HepG2 (cell line): ENCODE measurements at regions not wholly inside any gene's neighbourhood (a gene's known extent, or its start where the extent isn't known, plus 50 kb on each side); places are given as distances from the start of the nearest gene placed in this dataset.

Source experiments
- GFI1 ChIP-seq: sonication (generic); formaldehyde crosslinking; IDR thresholded peaks from 2 replicates; pipeline ENCODE4 v1.5.0; 2020; ENCODE audit warnings: missing genetic modification reagents, mild to moderate bottlenecking, borderline replicate concordance
- HNRNPK ChIP-seq: fragments of 200-400 bp; formaldehyde crosslinking; IDR thresholded peaks from 2 replicates; pipeline ENCODE4 v1.6.1; 2018; ENCODE audit warnings: low read length, low read depth, moderate library complexity, mild to moderate bottlenecking; ENCODE audit not compliant: poor library complexity, severe bottlenecking
- MED1 ChIP-seq: sonication (generic); formaldehyde crosslinking; IDR thresholded peaks from 2 replicates; pipeline ENCODE4 v1.4.0; 2020; ENCODE audit warnings: missing genetic modification reagents
- MED13 ChIP-seq: sonication (generic); formaldehyde crosslinking; IDR thresholded peaks from 2 replicates; pipeline ENCODE4 v1.5.0; 2020; ENCODE audit warnings: missing genetic modification reagents
- MIER2 ChIP-seq: IDR thresholded peaks from 2 replicates; pipeline ENCODE4 v1.6.1; 2016; ENCODE audit warnings: missing biosample characterization, missing genetic modification reagents
- NCOA1 ChIP-seq: sonication (generic); formaldehyde crosslinking; IDR thresholded peaks from 2 replicates; pipeline ENCODE4 v1.9.0; 2021; ENCODE audit warnings: missing genetic modification reagents
- RORA ChIP-seq: sonication (generic); formaldehyde crosslinking; IDR thresholded peaks from 2 replicates; pipeline ENCODE4 v1.5.0; 2020; ENCODE audit warnings: mild to moderate bottlenecking, missing genetic modification reagents, moderate library complexity
- ZNF124 ChIP-seq: sonication (generic); formaldehyde crosslinking; IDR thresholded peaks from 2 replicates; pipeline ENCODE4 v1.4.0; 2020; ENCODE audit warnings: missing genetic modification reagents
- ZNF451 ChIP-seq: sonication (generic); formaldehyde crosslinking; IDR thresholded peaks from 2 replicates; pipeline ENCODE4 v1.5.0; 2020; ENCODE audit warnings: mild to moderate bottlenecking, missing genetic modification reagents
- ZNF543 ChIP-seq: sonication (generic); formaldehyde crosslinking; IDR thresholded peaks from 2 replicates; pipeline ENCODE4 v1.4.0; 2020; ENCODE audit warnings: mild to moderate bottlenecking, missing genetic modification reagents
- ZNF564 ChIP-seq: sonication (generic); formaldehyde crosslinking; IDR thresholded peaks from 2 replicates; pipeline ENCODE4 v1.8.1; 2023; ENCODE audit warnings: mild to moderate bottlenecking, missing genetic modification reagents
- ZNF567 ChIP-seq: sonication (generic); formaldehyde crosslinking; IDR thresholded peaks from 2 replicates; pipeline ENCODE4 v1.8.1; 2023; ENCODE audit warnings: mild to moderate bottlenecking, missing genetic modification reagents, borderline replicate concordance
- ZNF572 ChIP-seq: sonication (generic); formaldehyde crosslinking; IDR thresholded peaks from 2 replicates; pipeline ENCODE4 v1.5.1; 2020; ENCODE audit warnings: mild to moderate bottlenecking, missing genetic modification reagents
- ZNF720 ChIP-seq: sonication (generic); formaldehyde crosslinking; IDR thresholded peaks from 2 replicates; pipeline ENCODE4 v1.4.0; 2020; ENCODE audit warnings: missing genetic modification reagents
- ZNF83 ChIP-seq: sonication (generic); formaldehyde crosslinking; IDR thresholded peaks from 2 replicates; pipeline ENCODE4 v1.4.0; 2020; ENCODE audit warnings: missing genetic modification reagents, mild to moderate bottlenecking, borderline replicate concordance
- TF ChIP-seq, protein P1 (sequence below): sonication (generic); formaldehyde crosslinking; conservative IDR thresholded peaks from 2 replicates; pipeline ENCODE4 v1.4.0; 2020; ENCODE audit warnings: missing genetic modification reagents
- TF ChIP-seq, protein P2 (sequence below): sonication (generic); formaldehyde crosslinking; IDR thresholded peaks from 2 replicates; pipeline ENCODE4 v1.8.0; 2022; ENCODE audit warnings: missing genetic modification reagents, mild to moderate bottlenecking, moderate library complexity, borderline replicate concordance
- TF ChIP-seq, protein P3 (sequence below): IDR thresholded peaks from 2 replicates; pipeline ENCODE4 v1.6.1; 2016; ENCODE audit warnings: missing compliant biosample characterization, missing genetic modification reagents, borderline replicate concordance
- TF ChIP-seq, protein P4 (sequence below): sonication (generic); formaldehyde crosslinking; IDR thresholded peaks from 2 replicates; pipeline ENCODE4 v1.5.0; 2020; ENCODE audit warnings: mild to moderate bottlenecking, low read depth, missing genetic modification reagents, borderline replicate concordance
- TF ChIP-seq, protein P5 (sequence below): sonication (generic); formaldehyde crosslinking; conservative IDR thresholded peaks from 2 replicates; pipeline ENCODE4 v1.8.0; 2022; ENCODE audit warnings: missing genetic modification reagents

DNA sequence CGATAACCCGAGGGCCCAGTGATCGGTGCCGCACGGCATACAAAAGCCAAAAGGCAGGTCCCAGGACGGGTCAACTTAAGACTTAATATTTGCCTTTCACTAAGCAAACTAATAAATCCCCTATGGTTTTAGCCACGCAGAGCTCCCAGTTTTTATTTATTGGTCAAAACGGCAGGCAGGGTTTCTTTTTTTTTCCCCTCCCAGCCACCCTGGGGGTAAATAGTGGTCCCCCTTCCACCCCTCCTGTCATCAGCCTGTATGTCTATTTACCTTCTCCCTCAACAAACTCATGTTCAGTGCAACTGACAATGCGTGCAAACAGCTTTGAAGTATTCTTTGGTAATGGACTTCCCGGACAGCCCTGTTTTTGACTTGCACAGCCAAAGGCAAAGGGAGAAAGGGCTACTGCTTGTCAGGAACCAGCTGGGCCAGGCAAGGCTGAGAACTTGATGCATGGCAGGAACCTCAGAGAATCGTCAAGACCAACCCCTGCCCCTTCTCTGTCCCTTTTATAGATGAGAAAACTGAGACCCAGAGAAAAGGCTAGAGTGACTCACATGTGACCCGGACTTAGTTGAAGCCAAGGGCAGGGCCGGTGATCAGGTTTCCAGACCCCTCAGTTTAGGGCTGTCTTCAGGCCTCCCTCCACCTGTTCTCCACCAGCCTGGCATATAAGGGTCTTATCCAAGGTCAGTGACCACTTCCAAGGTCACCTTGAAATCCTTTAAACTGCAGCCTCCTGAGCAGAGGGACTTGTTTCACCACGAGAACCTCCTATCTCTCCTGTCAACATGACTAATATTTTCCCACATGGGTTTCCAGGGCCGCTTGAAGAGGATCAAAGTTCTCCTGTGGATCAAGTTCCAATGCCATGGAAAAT lies 279.0 kb downstream of the SOX9 start (continued):
- TF ChIP-seq ZNF451 (CRISPR knock-in tag), result no peak
- no peak; the same call in 1 of the 2 replicates for TF ChIP-seq ZNF720 (CRISPR knock-in tag)
- TF ChIP-seq RORA, result peak; percentile 94; the same call in 1 of the 2 replicates
- peak; percentile 97 for TF ChIP-seq MED1
- peak; percentile 98 for TF ChIP-seq MED13 (CRISPR knock-in tag)
- peak; percentile 79; the same call in 1 of the 2 replicates for TF ChIP-seq ZNF564 (CRISPR knock-in tag)
- peak; percentile 81 for TF ChIP-seq MIER2 (CRISPR knock-in tag)
- TF ChIP-seq ZNF124 (CRISPR knock-in tag), result no peak
- TF ChIP-seq NCOA1 (CRISPR knock-in tag), result no peak; the same call in 1 of the 2 replicates
- peak; percentile 78 for TF ChIP-seq ZNF543 (CRISPR knock-in tag)
- no peak for TF ChIP-seq ZNF572 (CRISPR knock-in tag)
- no peak for TF ChIP-seq ZNF83
- TF ChIP-seq, protein P1, sequence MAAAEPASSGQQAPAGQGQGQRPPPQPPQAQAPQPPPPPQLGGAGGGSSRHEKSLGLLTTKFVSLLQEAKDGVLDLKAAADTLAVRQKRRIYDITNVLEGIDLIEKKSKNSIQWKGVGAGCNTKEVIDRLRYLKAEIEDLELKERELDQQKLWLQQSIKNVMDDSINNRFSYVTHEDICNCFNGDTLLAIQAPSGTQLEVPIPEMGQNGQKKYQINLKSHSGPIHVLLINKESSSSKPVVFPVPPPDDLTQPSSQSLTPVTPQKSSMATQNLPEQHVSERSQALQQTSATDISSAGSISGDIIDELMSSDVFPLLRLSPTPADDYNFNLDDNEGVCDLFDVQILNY (CRISPR knock-in tag), result peak; percentile 66; the same call in 1 of the 2 replicates
- TF ChIP-seq, protein P2, sequence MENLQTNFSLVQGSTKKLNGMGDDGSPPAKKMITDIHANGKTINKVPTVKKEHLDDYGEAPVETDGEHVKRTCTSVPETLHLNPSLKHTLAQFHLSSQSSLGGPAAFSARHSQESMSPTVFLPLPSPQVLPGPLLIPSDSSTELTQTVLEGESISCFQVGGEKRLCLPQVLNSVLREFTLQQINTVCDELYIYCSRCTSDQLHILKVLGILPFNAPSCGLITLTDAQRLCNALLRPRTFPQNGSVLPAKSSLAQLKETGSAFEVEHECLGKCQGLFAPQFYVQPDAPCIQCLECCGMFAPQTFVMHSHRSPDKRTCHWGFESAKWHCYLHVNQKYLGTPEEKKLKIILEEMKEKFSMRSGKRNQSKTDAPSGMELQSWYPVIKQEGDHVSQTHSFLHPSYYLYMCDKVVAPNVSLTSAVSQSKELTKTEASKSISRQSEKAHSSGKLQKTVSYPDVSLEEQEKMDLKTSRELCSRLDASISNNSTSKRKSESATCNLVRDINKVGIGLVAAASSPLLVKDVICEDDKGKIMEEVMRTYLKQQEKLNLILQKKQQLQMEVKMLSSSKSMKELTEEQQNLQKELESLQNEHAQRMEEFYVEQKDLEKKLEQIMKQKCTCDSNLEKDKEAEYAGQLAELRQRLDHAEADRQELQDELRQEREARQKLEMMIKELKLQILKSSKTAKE, result peak; percentile 97
- TF ChIP-seq ZNF567 (CRISPR knock-in tag), result peak; percentile 21; the same call in 1 of the 2 replicates
- peak; percentile 93 for TF ChIP-seq GFI1 (CRISPR knock-in tag)
- TF ChIP-seq HNRNPK, result peak; percentile 76
- TF ChIP-seq, protein P3, sequence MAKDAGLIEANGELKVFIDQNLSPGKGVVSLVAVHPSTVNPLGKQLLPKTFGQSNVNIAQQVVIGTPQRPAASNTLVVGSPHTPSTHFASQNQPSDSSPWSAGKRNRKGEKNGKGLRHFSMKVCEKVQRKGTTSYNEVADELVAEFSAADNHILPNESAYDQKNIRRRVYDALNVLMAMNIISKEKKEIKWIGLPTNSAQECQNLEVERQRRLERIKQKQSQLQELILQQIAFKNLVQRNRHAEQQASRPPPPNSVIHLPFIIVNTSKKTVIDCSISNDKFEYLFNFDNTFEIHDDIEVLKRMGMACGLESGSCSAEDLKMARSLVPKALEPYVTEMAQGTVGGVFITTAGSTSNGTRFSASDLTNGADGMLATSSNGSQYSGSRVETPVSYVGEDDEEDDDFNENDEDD (CRISPR knock-in tag), result peak; percentile 17; the same call in 1 of the 2 replicates
- TF ChIP-seq, protein P4, sequence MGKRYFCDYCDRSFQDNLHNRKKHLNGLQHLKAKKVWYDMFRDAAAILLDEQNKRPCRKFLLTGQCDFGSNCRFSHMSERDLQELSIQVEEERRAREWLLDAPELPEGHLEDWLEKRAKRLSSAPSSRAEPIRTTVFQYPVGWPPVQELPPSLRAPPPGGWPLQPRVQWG (CRISPR knock-in tag), result no peak
- TF ChIP-seq, protein P5, sequence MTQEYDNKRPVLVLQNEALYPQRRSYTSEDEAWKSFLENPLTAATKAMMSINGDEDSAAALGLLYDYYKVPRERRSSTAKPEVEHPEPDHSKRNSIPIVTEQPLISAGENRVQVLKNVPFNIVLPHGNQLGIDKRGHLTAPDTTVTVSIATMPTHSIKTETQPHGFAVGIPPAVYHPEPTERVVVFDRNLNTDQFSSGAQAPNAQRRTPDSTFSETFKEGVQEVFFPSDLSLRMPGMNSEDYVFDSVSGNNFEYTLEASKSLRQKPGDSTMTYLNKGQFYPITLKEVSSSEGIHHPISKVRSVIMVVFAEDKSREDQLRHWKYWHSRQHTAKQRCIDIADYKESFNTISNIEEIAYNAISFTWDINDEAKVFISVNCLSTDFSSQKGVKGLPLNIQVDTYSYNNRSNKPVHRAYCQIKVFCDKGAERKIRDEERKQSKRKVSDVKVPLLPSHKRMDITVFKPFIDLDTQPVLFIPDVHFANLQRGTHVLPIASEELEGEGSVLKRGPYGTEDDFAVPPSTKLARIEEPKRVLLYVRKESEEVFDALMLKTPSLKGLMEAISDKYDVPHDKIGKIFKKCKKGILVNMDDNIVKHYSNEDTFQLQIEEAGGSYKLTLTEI (CRISPR knock-in tag), result no peak; the same call in 1 of the 2 replicates
